Epithelial cell of esophagus (primary cell): ENCODE measurements at regions not wholly inside any gene's neighbourhood (a gene's known extent, or its start where the extent isn't known, plus 50 kb on each side); places are given as distances from the start of the nearest gene placed in this dataset.
"Not testable (repeated sequence)": the region's sequence is repeated elsewhere in the genome, so short reads cannot be mapped to it uniquely, and the experiment has no call there.

ENCODE experiments used
- DNase-seq: peaks from one replicate; pipeline ENCODE4 v3.0.0; 2010; ENCODE audit warnings: low read depth
- H3K4me3 ChIP-seq: 2 replicates; pipeline ENCODE4 v1.5.1; 2011; ENCODE audit warnings: mild to moderate bottlenecking, low read length, control low read depth
- TF ChIP-seq, protein P1 (sequence below): IDR thresholded peaks from 2 replicates; pipeline ENCODE4 v1.5.1; 2011; ENCODE audit warnings: low read depth, mild to moderate bottlenecking, low read length, control low read depth, inconsistent platforms; ENCODE audit not compliant: insufficient read depth; ENCODE audit errors: missing control alignments

DNA sequence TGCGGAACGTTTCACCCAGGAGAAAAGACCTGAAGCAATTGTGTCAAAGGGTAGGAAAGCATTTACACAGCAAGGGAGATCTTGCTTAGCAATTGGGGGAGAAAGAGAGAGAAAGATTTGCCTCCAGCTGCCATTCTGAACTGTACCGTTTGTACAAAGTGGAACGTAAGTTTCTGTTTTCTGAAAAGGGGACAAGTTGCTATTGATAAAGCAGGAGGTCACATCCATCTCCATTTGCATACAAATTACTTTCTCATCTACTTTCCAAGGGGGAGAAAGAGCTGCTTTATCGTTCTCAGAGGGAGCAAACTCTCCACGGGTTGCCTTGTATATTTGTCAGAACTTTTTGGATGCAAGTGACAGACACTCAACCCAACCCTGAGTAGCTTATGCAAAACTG is 92.0 kb upstream of the CARD11 start:
- TF ChIP-seq, protein P1, sequence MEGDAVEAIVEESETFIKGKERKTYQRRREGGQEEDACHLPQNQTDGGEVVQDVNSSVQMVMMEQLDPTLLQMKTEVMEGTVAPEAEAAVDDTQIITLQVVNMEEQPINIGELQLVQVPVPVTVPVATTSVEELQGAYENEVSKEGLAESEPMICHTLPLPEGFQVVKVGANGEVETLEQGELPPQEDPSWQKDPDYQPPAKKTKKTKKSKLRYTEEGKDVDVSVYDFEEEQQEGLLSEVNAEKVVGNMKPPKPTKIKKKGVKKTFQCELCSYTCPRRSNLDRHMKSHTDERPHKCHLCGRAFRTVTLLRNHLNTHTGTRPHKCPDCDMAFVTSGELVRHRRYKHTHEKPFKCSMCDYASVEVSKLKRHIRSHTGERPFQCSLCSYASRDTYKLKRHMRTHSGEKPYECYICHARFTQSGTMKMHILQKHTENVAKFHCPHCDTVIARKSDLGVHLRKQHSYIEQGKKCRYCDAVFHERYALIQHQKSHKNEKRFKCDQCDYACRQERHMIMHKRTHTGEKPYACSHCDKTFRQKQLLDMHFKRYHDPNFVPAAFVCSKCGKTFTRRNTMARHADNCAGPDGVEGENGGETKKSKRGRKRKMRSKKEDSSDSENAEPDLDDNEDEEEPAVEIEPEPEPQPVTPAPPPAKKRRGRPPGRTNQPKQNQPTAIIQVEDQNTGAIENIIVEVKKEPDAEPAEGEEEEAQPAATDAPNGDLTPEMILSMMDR, result no peak
- H3K4me3 ChIP-seq, result no peak overlapping the region
- DNase-seq, result no peak

DNA sequence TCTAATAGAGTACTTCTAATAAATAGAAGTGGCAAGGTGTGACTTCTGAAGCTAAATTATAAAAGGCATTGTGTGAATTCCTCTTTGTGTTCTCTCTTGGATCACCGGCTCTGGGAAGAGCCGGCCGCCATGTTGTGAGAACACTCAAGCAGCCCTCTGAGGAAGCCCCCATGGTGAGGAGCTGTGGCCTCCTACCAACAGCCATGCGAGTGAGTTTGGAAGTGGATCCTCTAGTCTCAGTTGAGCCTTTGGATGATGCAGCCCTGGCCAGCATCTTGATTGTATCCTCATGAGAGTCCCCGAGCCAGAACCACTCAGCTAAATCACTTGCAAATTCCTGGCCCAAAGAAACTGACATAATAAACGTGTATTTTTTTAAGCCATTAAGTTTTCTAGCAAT is 94.5 kb upstream of the CARD11 start:
- DNase-seq, result no peak
- H3K4me3 ChIP-seq, result no peak overlapping the region
- TF ChIP-seq, protein P1, result no peak

DNA sequence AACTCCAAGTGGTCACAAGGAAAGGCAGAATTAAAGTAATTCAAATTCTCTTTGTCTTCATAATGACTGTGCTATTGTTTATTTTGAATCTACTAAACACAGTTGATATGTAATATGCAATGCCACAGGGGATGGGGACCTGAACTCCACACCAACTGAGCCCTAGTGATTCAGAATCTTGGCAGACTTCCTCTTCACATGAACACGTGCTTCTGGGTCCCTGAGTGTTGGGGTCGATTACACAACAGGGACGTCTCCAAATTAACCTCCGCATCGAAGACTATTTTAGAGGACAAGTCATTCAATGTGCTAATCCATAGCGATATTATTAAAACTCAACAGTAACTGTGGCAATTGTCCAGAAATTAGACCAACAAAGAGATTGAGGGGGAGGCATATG is 95.3 kb upstream of the CARD11 start:
- DNase-seq, result no peak

DNA sequence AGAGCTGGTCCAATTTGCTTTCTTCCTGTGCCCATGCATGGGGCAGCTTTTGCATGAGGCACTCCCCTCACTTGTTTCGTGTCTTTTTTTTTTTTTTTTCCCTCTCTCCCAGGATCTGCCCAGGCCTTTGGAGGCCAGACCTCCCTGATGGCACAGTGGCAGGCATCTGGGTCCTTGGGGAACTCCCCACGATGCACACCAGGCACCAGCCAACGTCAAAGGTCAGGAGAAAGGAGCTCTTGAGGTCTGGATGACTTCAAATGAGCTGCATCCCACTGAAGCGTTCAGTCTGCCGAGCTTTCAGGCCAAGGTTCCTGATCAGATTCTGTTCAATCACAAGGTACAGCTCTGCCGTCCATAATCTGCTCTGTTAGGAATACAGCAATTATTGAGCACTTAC is 97.2 kb upstream of the CARD11 start:
- TF ChIP-seq, protein P1, result no peak
- DNase-seq, result no peak
- no peak overlapping the region for H3K4me3 ChIP-seq

More for the DNA sequence above, 95.3 kb upstream of the CARD11 start:
- no peak overlapping the region for H3K4me3 ChIP-seq
- TF ChIP-seq, protein P1, result no peak

DNA sequence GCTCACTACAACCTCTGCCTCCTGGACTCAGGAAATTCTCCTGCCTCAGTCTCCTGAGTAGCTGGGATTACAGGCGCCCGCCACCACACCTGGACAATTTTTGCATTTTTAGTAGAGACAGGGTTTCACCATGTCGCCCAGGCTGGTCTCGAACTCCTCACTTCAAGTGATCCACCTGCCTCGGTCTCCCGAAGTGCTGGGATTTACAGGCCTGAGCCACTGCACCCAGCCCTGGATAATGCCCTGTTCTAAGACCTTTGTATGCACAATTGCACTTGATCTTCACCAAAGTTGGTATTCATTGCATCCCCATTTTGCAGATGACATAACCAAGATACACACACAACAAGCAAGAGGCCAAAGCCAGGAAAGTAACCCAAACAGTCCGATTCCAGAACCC is 97.7 kb upstream of the CARD11 start:
- no peak for DNase-seq
- TF ChIP-seq, protein P1, result no peak
- no peak overlapping the region for H3K4me3 ChIP-seq

DNA sequence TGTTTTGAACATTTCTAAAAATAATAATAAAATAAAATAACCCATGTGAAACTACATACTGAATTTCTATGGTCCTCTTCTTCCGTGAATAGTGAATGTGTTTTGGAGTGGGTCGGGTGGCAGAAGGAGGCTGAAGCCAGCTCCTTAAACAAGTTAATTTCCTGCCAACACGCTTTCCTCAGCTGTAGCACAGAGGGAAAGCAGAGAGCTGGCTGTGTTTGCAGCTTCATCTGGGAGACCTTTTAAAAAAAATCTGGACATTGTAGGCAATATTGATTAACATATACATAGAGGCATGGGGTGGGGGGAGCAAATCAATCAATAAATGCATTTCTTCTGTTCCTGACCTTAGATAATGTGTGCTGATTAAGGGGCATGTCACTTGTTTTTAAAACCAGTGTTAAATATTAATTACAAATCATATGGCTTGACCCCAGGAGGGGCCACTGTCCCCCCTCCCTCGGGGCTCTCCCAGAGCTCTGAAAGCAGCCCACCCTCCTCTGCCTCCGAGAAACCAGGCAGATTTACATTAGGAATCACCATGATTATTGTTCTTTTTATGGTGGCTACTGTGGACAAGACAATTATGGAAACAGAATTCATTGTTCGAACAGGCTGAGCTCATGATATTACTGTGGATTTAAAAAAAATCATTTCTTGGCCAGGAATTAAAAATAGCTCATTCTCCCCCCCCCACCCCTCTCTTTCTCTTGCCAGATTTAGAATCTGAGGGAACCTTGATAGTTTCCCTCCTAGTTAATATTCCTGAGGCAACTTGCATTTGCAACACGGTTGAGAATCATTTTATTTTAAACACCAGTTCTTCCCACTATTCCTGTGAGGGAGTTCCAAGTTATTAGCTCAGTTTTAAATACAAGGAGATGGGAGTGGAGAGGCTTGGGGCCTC is 100.5 kb upstream of the CARD11 start:
- TF ChIP-seq, protein P1, result no peak
- DNase-seq, result no peak
- H3K4me3 ChIP-seq, result no peak overlapping the region

DNA sequence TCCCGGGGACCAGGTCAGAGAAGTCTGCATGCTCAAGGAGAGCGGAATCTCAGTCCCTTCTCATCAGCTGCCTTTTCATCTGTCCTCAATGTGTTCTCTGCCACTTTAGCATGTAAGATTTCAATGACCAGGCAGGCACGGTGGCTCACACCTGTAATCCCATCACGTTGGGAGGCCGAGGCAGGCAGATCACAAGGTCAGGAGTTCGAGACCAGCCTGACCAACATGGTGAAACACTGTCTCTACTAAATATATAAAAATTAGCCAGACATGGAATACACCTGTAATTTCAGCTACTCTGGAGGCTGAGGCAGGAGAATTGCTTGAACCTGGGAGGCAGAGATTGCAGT is 101.1 kb upstream of the CARD11 start:
- H3K4me3 ChIP-seq, DNase-seq: not testable (repeated sequence)
